HCT116 (cell line): ENCODE measurements at regions not wholly inside any gene's neighbourhood (a gene's known extent, or its start where the extent isn't known, plus 50 kb on each side); places are given as distances from the start of the nearest gene placed in this dataset.

Experiments
- ATAC-seq: fragments of 200-7000 bp; cut with Tn5 transposase; 2 replicates; pipeline ENCODE4 v1.9.1; 2020; ENCODE audit warnings: mild to moderate bottlenecking, moderate library complexity
- BruUV-seq: library from RNA; stranded (reverse); fragments of 400-500 nt; replicated peaks from 2 replicates; lab custom pipeline; 2021; lab: Mats Ljungman, UMichigan
- CTCF ChIA-PET: fragments of 300-600 bp; sonication (Branson Sonifier 250); formaldehyde crosslinking; loops from one replicate; lab custom pipeline; 2021; ENCODE audit warnings: antibody characterized with exemption; lab: Charles Lee
- POLR2A ChIA-PET: fragments of 300-600, 350-600 bp; sonication (Branson Sonifier 250); formaldehyde crosslinking; loops from one replicate; lab custom pipeline; 2021; ENCODE audit warnings: antibody characterized with exemption; lab: Charles Lee
- RAD21 ChIA-PET, 2 experiments: fragments of 300-600 bp; sonication (Branson Sonifier 250); formaldehyde crosslinking; loops; one replicate each; lab custom pipeline; 2023; ENCODE audit warnings: low total read pairs in 2 of 2; ENCODE audit not compliant: uncharacterized antibody in 2 of 2, unreplicated experiment in 2 of 2, low non-redundant PET in 1 of 2; lab: Charles Lee
- DNase-seq: peaks from one replicate; pipeline ENCODE4 v3.0.0-alpha.2; 2010; ENCODE audit warnings: low read depth, low spot score
- H2AFZ ChIP-seq: fragments of 200-600 bp; shearing (Covaris generic), sonication (generic); 2 replicates; pipeline ENCODE4 v1.6.1; 2017; ENCODE audit warnings: low read depth, mixed run types, mixed read lengths, antibody characterized with exemption, low read length; ENCODE audit not compliant: poor library complexity, severe bottlenecking
- H3K27ac ChIP-seq: 2 replicates; pipeline ENCODE4 v1.5.1; 2012; ENCODE audit warnings: low read depth, low read length
- H3K27me3 ChIP-seq: fragments of 200-600 bp; sonication (generic); 2 replicates; pipeline ENCODE4 v1.6.1; 2016; ENCODE audit warnings: mixed run types, low read length, mixed read lengths; ENCODE audit not compliant: insufficient read depth
- H3K36me3 ChIP-seq, 2 experiments: fragments of 200-500 bp in 1 of 2; fragments of 200-600 bp in 1 of 2; sonication (Bioruptor generic) in 1 of 2; sonication (generic) in 1 of 2; 2 replicates each; pipeline versions ENCODE4 v1.5.1 to v1.6.1; 2014 to 2016; ENCODE audit warnings: low read length in 2 of 2, inconsistent platforms in 1 of 2, mixed read lengths in 1 of 2, mixed run types in 1 of 2; ENCODE audit not compliant: insufficient read depth in 2 of 2, control insufficient read depth in 1 of 2
- H3K4me1 ChIP-seq, 2 experiments: fragments of 200-600 bp in 1 of 2; sonication (generic) in 1 of 2; 2 replicates each; pipeline versions ENCODE4 v1.5.1 to v1.6.1; 2012 to 2017; ENCODE audit warnings: low read length in 2 of 2, inconsistent platforms in 1 of 2, mild to moderate bottlenecking in 1 of 2, mixed read lengths in 1 of 2, mixed run types in 1 of 2, moderate library complexity in 1 of 2; ENCODE audit not compliant: insufficient read depth in 2 of 2, control insufficient read depth in 1 of 2
- H3K4me2 ChIP-seq: fragments of 200-600 bp; sonication (generic); 2 replicates; pipeline ENCODE4 v1.6.1; 2017; ENCODE audit warnings: mixed run types, low read length, mixed read lengths
- H3K4me3 ChIP-seq, 2 experiments: fragments of 200-600 bp in 1 of 2; sonication (generic) in 1 of 2; replicated peaks in 1 of 2; 2 replicates each; pipeline ENCODE4 v1.5.1; 2011 to 2016; ENCODE audit warnings: low read length in 2 of 2, control low read depth in 1 of 2, low read depth in 1 of 2, mild to moderate bottlenecking in 1 of 2, mixed read lengths in 1 of 2, mixed run types in 1 of 2
- H3K79me2 ChIP-seq: fragments of 200-600 bp; sonication (generic); 2 replicates; pipeline ENCODE4 v1.6.1; 2017; ENCODE audit warnings: mild to moderate bottlenecking, mixed run types, low read length, moderate library complexity, mixed read lengths; ENCODE audit not compliant: insufficient read depth
- H3K9ac ChIP-seq: fragments of 200-600 bp; sonication (generic); 2 replicates; pipeline ENCODE4 v1.6.1; 2016; ENCODE audit warnings: low read length, mixed read lengths
- H3K9me2 ChIP-seq: fragments of 200-600 bp; sonication (generic), shearing (Covaris generic); 2 replicates; pipeline ENCODE4 v1.6.1; 2017; ENCODE audit warnings: mixed run types, mild to moderate bottlenecking, moderate library complexity; ENCODE audit not compliant: insufficient read depth
- H3K9me3 ChIP-seq, 2 experiments: fragments of 200-500 bp in 1 of 2; fragments of 200-600 bp in 1 of 2; sonication (Bioruptor generic) in 1 of 2; sonication (generic) in 1 of 2; 2 replicates each; pipeline ENCODE4 v1.6.1; 2014 to 2017; ENCODE audit warnings: low read length in 2 of 2, mixed read lengths in 2 of 2, inconsistent platforms in 1 of 2, low read depth in 1 of 2, mild to moderate bottlenecking in 1 of 2, mixed run types in 1 of 2, moderate library complexity in 1 of 2; ENCODE audit not compliant: control insufficient read depth in 1 of 2, insufficient read depth in 1 of 2
- H4K20me1 ChIP-seq: fragments of 200-600 bp; sonication (generic), shearing (Covaris generic); 2 replicates; pipeline ENCODE4 v1.6.1; 2017; ENCODE audit warnings: mixed run types, mild to moderate bottlenecking, moderate library complexity; ENCODE audit not compliant: insufficient read depth
- ATF3 ChIP-seq: IDR thresholded peaks from 2 replicates; pipeline ENCODE4 v1.6.1; 2012
- CBX3 ChIP-seq: IDR thresholded peaks from 2 replicates; pipeline ENCODE4 v1.6.1; 2012; ENCODE audit warnings: low read depth
- CTCF ChIP-seq, 3 experiments: fragments of 200-600 bp in 1 of 3; sonication (generic) in 1 of 3; IDR thresholded peaks in 2 of 3; conservative IDR thresholded peaks in 1 of 3; 2 replicates each; pipeline ENCODE4 v1.5.1; 2012 to 2017; ENCODE audit warnings: low read depth in 2 of 3, low read length in 2 of 3, antibody characterized with exemption in 1 of 3, borderline replicate concordance in 1 of 3, control low read depth in 1 of 3, mild to moderate bottlenecking in 1 of 3, mixed read lengths in 1 of 3, mixed run types in 1 of 3, moderate library complexity in 1 of 3; ENCODE audit not compliant: insufficient read depth in 1 of 3
- ELF1 ChIP-seq: IDR thresholded peaks from 2 replicates; pipeline ENCODE4 v1.6.1; 2012; ENCODE audit warnings: low read depth, borderline replicate concordance
- EZH2 ChIP-seq: fragments of 200-600 bp; sonication (generic); IDR thresholded peaks from 2 replicates; pipeline ENCODE4 v1.6.1; 2017; ENCODE audit warnings: antibody characterized with exemption, mixed run types
- FOSL1 ChIP-seq: IDR thresholded peaks from 2 replicates; pipeline ENCODE4 v1.6.1; 2012; ENCODE audit warnings: low read depth
- MAX ChIP-seq: IDR thresholded peaks from 2 replicates; pipeline ENCODE4 v1.6.1; 2012
- POLR2A ChIP-seq: IDR thresholded peaks from 2 replicates; pipeline ENCODE4 v1.7.0; 2011; ENCODE audit warnings: borderline replicate concordance; ENCODE audit not compliant: insufficient read depth, insufficient read length; ENCODE audit errors: extremely low read depth
- POLR2AphosphoS5 ChIP-seq: IDR thresholded peaks from 2 replicates; pipeline ENCODE4 v1.6.1; 2011; ENCODE audit warnings: mild to moderate bottlenecking, low read depth, low read length, moderate library complexity
- RAD21 ChIP-seq: IDR thresholded peaks from 2 replicates; pipeline ENCODE4 v1.6.1; 2012; ENCODE audit warnings: low read depth, mild to moderate bottlenecking
- SIN3A ChIP-seq: IDR thresholded peaks from 2 replicates; pipeline ENCODE4 v1.6.1; 2012; ENCODE audit warnings: low read depth
- SRF ChIP-seq: IDR thresholded peaks from 2 replicates; pipeline ENCODE4 v1.6.1; 2012; ENCODE audit warnings: low read depth
- TCF7L2 ChIP-seq: IDR thresholded peaks from 2 replicates; pipeline ENCODE4 v1.7.0; 2011; ENCODE audit warnings: borderline replicate concordance, inconsistent platforms; ENCODE audit not compliant: insufficient read depth, insufficient read length; ENCODE audit errors: extremely low read depth
- ZBTB33 ChIP-seq: IDR thresholded peaks from 2 replicates; pipeline ENCODE4 v1.6.1; 2011; ENCODE audit warnings: mild to moderate bottlenecking, low read length, moderate library complexity; ENCODE audit not compliant: insufficient replicate concordance; ENCODE audit errors: extremely low read depth
- ZFX ChIP-seq: fragments of 450-650 bp; IDR thresholded peaks from 2 replicates; pipeline ENCODE4 v1.6.1; 2017
- ZNF274 ChIP-seq: fragments of 200-500 bp; sonication (Bioruptor generic); IDR thresholded peaks from 2 replicates; pipeline ENCODE4 v1.6.1; 2014; ENCODE audit warnings: mild to moderate bottlenecking, low read depth, low read length, inconsistent platforms
- intact Hi-C: fragments of 100-400 bp; cut with micrococcal nuclease; formaldehyde crosslinking; loops from 2 replicates; pipeline ENCODE4 v1.10.0; 2022

- no peak for ATAC-seq
- no peak overlapping the region for H2AFZ ChIP-seq
- no peaks in the 10 kb centered on the region for H3K36me3 ChIP-seq
- H3K9me3 ChIP-seq, result peaks cover 0 to 7% of the 10 kb centered on the region in 2 experiments; a peak in 2 of 4 replicates
- no peak overlapping the region for H3K4me2 ChIP-seq
- H3K9ac ChIP-seq, result no peak overlapping the region
- POLR2A ChIA-PET, result no interaction called here
- no peaks in the 10 kb centered on the region for H4K20me1 ChIP-seq
- TF ChIP-seq MAX (no peak), ATF3 (no peak), ZFX (no peak), RAD21 (no peak)
- no peaks in the 10 kb centered on the region for H3K4me1 ChIP-seq
- H3K4me3 ChIP-seq, result no peak overlapping the region
- DNase-seq, result no peak
- no peaks in the 10 kb centered on the region for H3K27me3 ChIP-seq
- intact Hi-C loops, result no loop called here
- no peaks in the 10 kb centered on the region for H3K79me2 ChIP-seq
- H3K27ac ChIP-seq, result no peak overlapping the region
- no peaks in the 10 kb centered on the region for H3K9me2 ChIP-seq
- no TSS peak for BruUV-seq
- RAD21 ChIA-PET, result no interaction called here
- CTCF ChIA-PET, result no interaction called here
These were observed 312.7 kb upstream of the CCL2 start for GRCh38 chr17:33942414-33942813.

GRCh38 chr17:33944412-33944811 is 310.7 kb upstream of the CCL2 start:
- intact Hi-C loops, result no loop called here
- H3K4me1 ChIP-seq, result no peaks in the 10 kb centered on the region
- H3K27me3 ChIP-seq, result no peaks in the 10 kb centered on the region
- ATAC-seq (no peak), DNase-seq (no peak)
- CTCF ChIA-PET, result no interaction called here
- no peak overlapping the region for H3K4me3 ChIP-seq
- POLR2A ChIA-PET, result no interaction called here
- no peaks in the 10 kb centered on the region for H3K79me2 ChIP-seq
- H3K9me2 ChIP-seq, result no peaks in the 10 kb centered on the region
- no TSS peak for BruUV-seq
- no peaks in the 10 kb centered on the region for H4K20me1 ChIP-seq
- H2AFZ ChIP-seq, result no peak overlapping the region
- H3K27ac ChIP-seq, result no peak overlapping the region
- H3K36me3 ChIP-seq, result no peaks in the 10 kb centered on the region
- RAD21 ChIA-PET, result no interaction called here
- peaks cover 0 to 18% of the 10 kb centered on the region in 2 experiments; a peak in 2 of 4 replicates for H3K9me3 ChIP-seq
- no peak overlapping the region for H3K9ac ChIP-seq
- no peak overlapping the region for H3K4me2 ChIP-seq
- no peak for TF ChIP-seq EZH2
- TF ChIP-seq SRF, result no peak
- TF ChIP-seq FOSL1, result no peak
- TF ChIP-seq ELF1, result no peak
- TF ChIP-seq MAX, result no peak
- TF ChIP-seq CBX3, result no peak
- TF ChIP-seq CTCF (IDR thresholded peaks at IDR 0.05 in 2 of 3, conservative IDR thresholded peaks at IDR 0.05 in 1 of 3; ENCODE audit: borderline replicate concordance in 1 of 3, insufficient read depth in 1 of 3, low read depth in 2 of 3, low read length in 2 of 3), result no peak
- no peak for TF ChIP-seq ZNF274
- TF ChIP-seq POLR2A, result no peak
- TF ChIP-seq ZBTB33, result no peak
- TF ChIP-seq POLR2AphosphoS5, result no peak
- no peak for TF ChIP-seq SIN3A
- TF ChIP-seq TCF7L2, result no peak
- TF ChIP-seq ATF3, result no peak
